ENCODE measurements at regions not wholly inside any gene's neighbourhood (a gene's known extent, or its start where the extent isn't known, plus 50 kb on each side); places are given as distances from the start of the nearest gene placed in this dataset.
"Not testable (repeated sequence)": the region's sequence is repeated elsewhere in the genome, so short reads cannot be mapped to it uniquely, and the experiment has no call there.

DNA sequence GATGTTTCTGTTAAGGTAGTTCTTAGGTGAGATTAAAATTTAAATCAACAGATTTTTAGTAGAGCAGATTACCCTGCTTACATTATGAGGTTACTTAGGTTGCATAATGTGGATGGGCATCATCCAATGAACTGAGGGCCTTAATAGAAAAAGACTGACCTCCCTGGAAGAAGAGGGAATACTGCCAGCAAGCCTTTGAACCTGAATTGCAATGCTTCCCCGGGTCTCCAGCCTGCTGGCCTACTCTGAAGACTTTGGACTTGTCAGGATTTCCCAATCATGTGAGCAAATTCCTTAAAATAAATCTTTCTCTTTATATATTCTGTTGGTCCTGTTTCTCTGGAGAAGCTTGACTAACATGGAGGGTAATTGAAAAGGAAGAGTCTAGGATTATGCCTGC lies 542.1 kb upstream of the ARRDC3 start:
- H3K4me3 ChIP-seq (ENCODE audit: control extremely low read depth in 1 of 5, extremely low read depth in 1 of 5, insufficient read depth in 1 of 5, low read depth in 2 of 5, low read length in 4 of 5): no peak overlapping the region
- Mint-ChIP-seq H3K4me3 (no peak overlapping the region), H3K4me1 (no peaks in the 10 kb centered on the region), H3K27me3 (no peaks in the 10 kb centered on the region), H3K27ac (no peak overlapping the region), H3K9me3 (ENCODE audit: insufficient read depth) (no peaks in the 10 kb centered on the region)
- H3K36me3 ChIP-seq (replicated peaks in 1 of 2; ENCODE audit: control extremely low read depth in 1 of 2, control insufficient read depth in 1 of 2, extremely low read depth in 1 of 2, insufficient read depth in 2 of 2, low read length in 1 of 2): no peaks in the 10 kb centered on the region
- intact Hi-C loops (cut with micrococcal nuclease): no loop called here
- DNase-seq: no peak
- no peak for ATAC-seq (ENCODE audit: low read depth)
- POLR2A ChIA-PET: no interaction called here
- no peaks in the 10 kb centered on the region for H3K4me1 ChIP-seq (ENCODE audit: control insufficient read depth in 2 of 2, insufficient read depth in 2 of 2, low read length in 2 of 2)
- CTCF ChIA-PET: no interaction called here
- H3K27ac ChIP-seq (ENCODE audit: low read length in 2 of 2): no peak overlapping the region
- no peaks in the 10 kb centered on the region for H3K79me2 ChIP-seq (ENCODE audit: control insufficient read depth, insufficient read depth, low read length)
- H3K9ac ChIP-seq (ENCODE audit: low read length): no peak overlapping the region
- H4K20me1 ChIP-seq (ENCODE audit: control insufficient read depth, insufficient read depth, low read length, poor library complexity, severe bottlenecking): no peaks in the 10 kb centered on the region
- WGBS (ENCODE audit: insufficient coverage): no CpG with 5 or more reads among the region's 1 CpG
- no peak overlapping the region for H2AFZ ChIP-seq (ENCODE audit: insufficient read depth, low read depth, low read length, poor library complexity, severe bottlenecking)
- no peak overlapping the region for H3K4me2 ChIP-seq (replicated peaks; ENCODE audit: low read depth, low read length, poor library complexity, severe bottlenecking)
- H3K27me3 ChIP-seq (replicated peaks in 1 of 4; ENCODE audit: control extremely low read depth in 1 of 4, control insufficient read depth in 3 of 4, insufficient read depth in 4 of 4, low read length in 3 of 4): no peaks in the 10 kb centered on the region
- TF ChIP-seq, protein P1, sequence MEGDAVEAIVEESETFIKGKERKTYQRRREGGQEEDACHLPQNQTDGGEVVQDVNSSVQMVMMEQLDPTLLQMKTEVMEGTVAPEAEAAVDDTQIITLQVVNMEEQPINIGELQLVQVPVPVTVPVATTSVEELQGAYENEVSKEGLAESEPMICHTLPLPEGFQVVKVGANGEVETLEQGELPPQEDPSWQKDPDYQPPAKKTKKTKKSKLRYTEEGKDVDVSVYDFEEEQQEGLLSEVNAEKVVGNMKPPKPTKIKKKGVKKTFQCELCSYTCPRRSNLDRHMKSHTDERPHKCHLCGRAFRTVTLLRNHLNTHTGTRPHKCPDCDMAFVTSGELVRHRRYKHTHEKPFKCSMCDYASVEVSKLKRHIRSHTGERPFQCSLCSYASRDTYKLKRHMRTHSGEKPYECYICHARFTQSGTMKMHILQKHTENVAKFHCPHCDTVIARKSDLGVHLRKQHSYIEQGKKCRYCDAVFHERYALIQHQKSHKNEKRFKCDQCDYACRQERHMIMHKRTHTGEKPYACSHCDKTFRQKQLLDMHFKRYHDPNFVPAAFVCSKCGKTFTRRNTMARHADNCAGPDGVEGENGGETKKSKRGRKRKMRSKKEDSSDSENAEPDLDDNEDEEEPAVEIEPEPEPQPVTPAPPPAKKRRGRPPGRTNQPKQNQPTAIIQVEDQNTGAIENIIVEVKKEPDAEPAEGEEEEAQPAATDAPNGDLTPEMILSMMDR (IDR thresholded peaks at IDR 0.05): no peak
- TF ChIP-seq EZH2 (IDR thresholded peaks at IDR 0.05; ENCODE audit: borderline replicate concordance, insufficient read depth, low read depth, low read length, poor library complexity, severe bottlenecking): no peak
- no peaks in the 10 kb centered on the region for H3K9me3 ChIP-seq (ENCODE audit: control extremely low read depth in 1 of 3, control insufficient read depth in 2 of 3, insufficient read depth in 1 of 3, low read length in 2 of 3)

GRCh38 chr5:91917037-91917814 lies 534.1 kb upstream of the ARRDC3 start:
- H3K4me3 Mint-ChIP-seq; H3K4me1 Mint-ChIP-seq; H3K79me2 ChIP-seq (ENCODE audit: control insufficient read depth, insufficient read depth, low read length); H3K4me3 ChIP-seq (ENCODE audit: control extremely low read depth in 1 of 5, extremely low read depth in 1 of 5, insufficient read depth in 1 of 5, low read depth in 2 of 5, low read length in 4 of 5); H3K4me1 ChIP-seq (ENCODE audit: control insufficient read depth in 2 of 2, insufficient read depth in 2 of 2, low read length in 2 of 2); H3K4me2 ChIP-seq (replicated peaks; ENCODE audit: low read depth, low read length, poor library complexity, severe bottlenecking); intact Hi-C loops (cut with micrococcal nuclease); H4K20me1 ChIP-seq (ENCODE audit: control insufficient read depth, insufficient read depth, low read length, poor library complexity, severe bottlenecking); H3K27ac Mint-ChIP-seq; H3K36me3 ChIP-seq (replicated peaks in 1 of 2; ENCODE audit: control extremely low read depth in 1 of 2, control insufficient read depth in 1 of 2, extremely low read depth in 1 of 2, insufficient read depth in 2 of 2, low read length in 1 of 2); CTCF ChIA-PET; H3K9me3 Mint-ChIP-seq (ENCODE audit: insufficient read depth); DNase-seq; H3K9me3 ChIP-seq (ENCODE audit: control extremely low read depth in 1 of 3, control insufficient read depth in 2 of 3, insufficient read depth in 1 of 3, low read length in 2 of 3); H3K9ac ChIP-seq (ENCODE audit: low read length); H3K27ac ChIP-seq (ENCODE audit: low read length in 2 of 2); POLR2A ChIA-PET; ATAC-seq (ENCODE audit: low read depth); H3K27me3 ChIP-seq (replicated peaks in 1 of 4; ENCODE audit: control extremely low read depth in 1 of 4, control insufficient read depth in 3 of 4, insufficient read depth in 4 of 4, low read length in 3 of 4); H3K27me3 Mint-ChIP-seq; H2AFZ ChIP-seq (ENCODE audit: insufficient read depth, low read depth, low read length, poor library complexity, severe bottlenecking): not testable (repeated sequence)
- WGBS (ENCODE audit: insufficient coverage): 92% methylated on average over 45 of the region's 51 CpGs

All from B cell (primary cell).